Tibial nerve (tissue), 3 donors: ENCODE measurements at regions not wholly inside any gene's neighbourhood (a gene's known extent, or its start where the extent isn't known, plus 50 kb on each side); places are given as distances from the start of the nearest gene placed in this dataset.

ENCODE experiments used
- POLR2A ChIP-seq, 2 donors: fragments of 450-650 bp; IDR thresholded peaks; one replicate each; pipeline ENCODE4 v1.6.1; 2017; ENCODE audit warnings: antibody characterized with exemption in 2 of 2, mild to moderate bottlenecking in 2 of 2, moderate library complexity in 2 of 2
- TF ChIP-seq, protein P1 (sequence below), 5 experiments: fragments of 200-600 bp in 3 of 5; fragments of 450-650 bp in 2 of 5; sonication (generic) in 3 of 5; IDR thresholded peaks; one replicate each; pipeline ENCODE4 v1.5.1; 2016 to 2019; ENCODE audit warnings: antibody characterized with exemption in 5 of 5, mild to moderate bottlenecking in 3 of 5, moderate library complexity in 2 of 5

DNA sequence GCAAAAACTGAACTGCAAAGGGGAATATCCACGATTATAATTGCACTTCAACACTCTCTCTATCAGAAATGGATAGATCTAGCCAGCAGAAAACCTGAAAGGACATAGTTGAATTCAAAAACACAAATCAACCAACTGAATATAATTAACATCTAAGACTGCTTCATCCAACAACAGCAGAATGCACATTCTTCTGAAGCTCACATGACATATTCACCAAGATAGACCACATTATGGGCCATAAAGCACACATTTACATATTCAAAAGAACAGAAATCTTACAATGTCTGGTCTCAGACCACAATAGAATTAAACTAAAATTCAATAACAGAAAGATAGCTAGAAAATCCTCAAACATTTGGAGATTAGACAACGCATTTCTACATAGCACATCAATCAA, 118.3 kb downstream of the FBXO4 start:
- TF ChIP-seq, protein P1, sequence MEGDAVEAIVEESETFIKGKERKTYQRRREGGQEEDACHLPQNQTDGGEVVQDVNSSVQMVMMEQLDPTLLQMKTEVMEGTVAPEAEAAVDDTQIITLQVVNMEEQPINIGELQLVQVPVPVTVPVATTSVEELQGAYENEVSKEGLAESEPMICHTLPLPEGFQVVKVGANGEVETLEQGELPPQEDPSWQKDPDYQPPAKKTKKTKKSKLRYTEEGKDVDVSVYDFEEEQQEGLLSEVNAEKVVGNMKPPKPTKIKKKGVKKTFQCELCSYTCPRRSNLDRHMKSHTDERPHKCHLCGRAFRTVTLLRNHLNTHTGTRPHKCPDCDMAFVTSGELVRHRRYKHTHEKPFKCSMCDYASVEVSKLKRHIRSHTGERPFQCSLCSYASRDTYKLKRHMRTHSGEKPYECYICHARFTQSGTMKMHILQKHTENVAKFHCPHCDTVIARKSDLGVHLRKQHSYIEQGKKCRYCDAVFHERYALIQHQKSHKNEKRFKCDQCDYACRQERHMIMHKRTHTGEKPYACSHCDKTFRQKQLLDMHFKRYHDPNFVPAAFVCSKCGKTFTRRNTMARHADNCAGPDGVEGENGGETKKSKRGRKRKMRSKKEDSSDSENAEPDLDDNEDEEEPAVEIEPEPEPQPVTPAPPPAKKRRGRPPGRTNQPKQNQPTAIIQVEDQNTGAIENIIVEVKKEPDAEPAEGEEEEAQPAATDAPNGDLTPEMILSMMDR (IDR thresholded peaks at IDR 0.05) = no peak
- TF ChIP-seq POLR2A (IDR thresholded peaks at IDR 0.05) = no peak
